ENCODE measurements at regions not wholly inside any gene's neighbourhood (a gene's known extent, or its start where the extent isn't known, plus 50 kb on each side); places are given as distances from the start of the nearest gene placed in this dataset.

DNA sequence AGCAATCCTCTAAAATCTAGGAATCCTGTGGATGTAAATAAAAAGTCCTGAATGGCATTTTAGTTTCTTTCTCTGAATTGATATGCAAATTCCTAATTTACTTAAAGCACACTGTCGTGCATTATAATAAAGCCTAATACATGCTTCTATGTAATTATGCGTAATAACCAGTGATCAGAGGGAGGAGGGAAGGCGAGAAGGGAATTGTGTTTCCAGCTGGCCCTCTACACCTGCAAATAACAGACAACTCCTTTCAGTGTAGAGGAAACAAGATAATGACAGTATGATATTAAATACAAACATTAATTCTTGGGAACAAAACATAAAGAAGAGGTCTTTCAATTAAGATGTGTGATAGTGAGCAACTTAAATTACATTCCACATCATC, 419.6 kb upstream of the LCORL start:
- no peak overlapping the region for H3K4me3 ChIP-seq (ENCODE audit: low read length, poor library complexity, severe bottlenecking)
- no peaks in the 10 kb centered on the region for H3K36me3 ChIP-seq (ENCODE audit: insufficient read depth, low read length)
- no peaks in the 10 kb centered on the region for H3K9me2 ChIP-seq (replicated peaks; ENCODE audit: low read depth, low read length)
- no peak for TF ChIP-seq EZH2phosphoT487 (IDR thresholded peaks at IDR 0.05; ENCODE audit: borderline replicate concordance)
- TF ChIP-seq, protein P1, sequence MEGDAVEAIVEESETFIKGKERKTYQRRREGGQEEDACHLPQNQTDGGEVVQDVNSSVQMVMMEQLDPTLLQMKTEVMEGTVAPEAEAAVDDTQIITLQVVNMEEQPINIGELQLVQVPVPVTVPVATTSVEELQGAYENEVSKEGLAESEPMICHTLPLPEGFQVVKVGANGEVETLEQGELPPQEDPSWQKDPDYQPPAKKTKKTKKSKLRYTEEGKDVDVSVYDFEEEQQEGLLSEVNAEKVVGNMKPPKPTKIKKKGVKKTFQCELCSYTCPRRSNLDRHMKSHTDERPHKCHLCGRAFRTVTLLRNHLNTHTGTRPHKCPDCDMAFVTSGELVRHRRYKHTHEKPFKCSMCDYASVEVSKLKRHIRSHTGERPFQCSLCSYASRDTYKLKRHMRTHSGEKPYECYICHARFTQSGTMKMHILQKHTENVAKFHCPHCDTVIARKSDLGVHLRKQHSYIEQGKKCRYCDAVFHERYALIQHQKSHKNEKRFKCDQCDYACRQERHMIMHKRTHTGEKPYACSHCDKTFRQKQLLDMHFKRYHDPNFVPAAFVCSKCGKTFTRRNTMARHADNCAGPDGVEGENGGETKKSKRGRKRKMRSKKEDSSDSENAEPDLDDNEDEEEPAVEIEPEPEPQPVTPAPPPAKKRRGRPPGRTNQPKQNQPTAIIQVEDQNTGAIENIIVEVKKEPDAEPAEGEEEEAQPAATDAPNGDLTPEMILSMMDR (conservative IDR thresholded peaks at IDR 0.05; ENCODE audit: low read length), result no peak
- H3K4me2 ChIP-seq (ENCODE audit: low read depth, low read length, poor library complexity, severe bottlenecking), result no peak overlapping the region
- H3K27me3 ChIP-seq (ENCODE audit: insufficient read depth, low read length, poor library complexity, severe bottlenecking), result no peaks in the 10 kb centered on the region
- H3K4me1 ChIP-seq (ENCODE audit: insufficient read depth, low read length, poor library complexity, severe bottlenecking), result no peaks in the 10 kb centered on the region
- H3K79me2 ChIP-seq (ENCODE audit: insufficient read depth, low read length), result no peaks in the 10 kb centered on the region
- no peak overlapping the region for H2AFZ ChIP-seq (ENCODE audit: low read length)
- no peaks in the 10 kb centered on the region for H3F3A ChIP-seq (ENCODE audit: low read depth)
- H4K20me1 ChIP-seq (ENCODE audit: insufficient read depth, low read length, poor library complexity, severe bottlenecking), result no peaks in the 10 kb centered on the region
- no peak overlapping the region for H3K9ac ChIP-seq (ENCODE audit: low read depth, low read length, poor library complexity, severe bottlenecking)
- H3K9me3 ChIP-seq (ENCODE audit: insufficient read depth, low read depth, low read length), result no peaks in the 10 kb centered on the region

DNA sequence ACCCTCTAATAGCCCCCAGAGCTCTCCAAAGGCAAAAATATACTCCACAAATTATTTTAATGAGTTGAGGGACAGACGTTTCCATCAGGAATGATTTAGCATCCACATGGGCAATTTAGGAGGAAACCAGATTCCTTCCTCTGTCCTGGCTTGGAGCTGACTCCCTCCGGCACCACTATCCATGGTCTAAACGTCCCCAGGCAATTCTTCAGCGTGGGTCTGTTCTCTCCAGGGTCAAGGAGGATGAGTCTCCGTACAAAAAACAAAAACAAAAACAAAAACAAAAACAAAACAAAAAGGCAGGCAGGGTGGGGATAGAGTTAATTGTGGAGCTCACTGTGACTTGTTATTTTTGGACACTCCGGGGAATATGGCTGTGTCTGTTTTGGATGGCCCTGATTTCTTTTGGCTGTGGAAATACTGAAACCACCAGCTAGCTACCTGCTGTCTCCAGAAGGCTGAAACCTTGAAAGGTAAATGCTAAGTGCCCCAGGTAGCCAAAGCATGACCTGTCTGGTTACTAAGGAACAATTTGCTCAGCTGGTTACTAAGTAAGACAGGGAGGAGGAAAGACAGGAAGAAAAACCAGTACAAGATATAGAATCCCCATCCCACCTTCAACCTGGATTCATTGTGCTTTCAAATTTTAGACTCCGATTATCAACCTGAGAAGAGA, 419.1 kb upstream of the LCORL start:
- no peak overlapping the region for H3K4me2 ChIP-seq (ENCODE audit: low read depth, low read length, poor library complexity, severe bottlenecking)
- H3K9ac ChIP-seq (ENCODE audit: low read depth, low read length, poor library complexity, severe bottlenecking), result no peak overlapping the region
- no peaks in the 10 kb centered on the region for H3K27me3 ChIP-seq (ENCODE audit: insufficient read depth, low read length, poor library complexity, severe bottlenecking)
- H3K9me2 ChIP-seq (replicated peaks; ENCODE audit: low read depth, low read length), result no peaks in the 10 kb centered on the region
- no peak overlapping the region for H2AFZ ChIP-seq (ENCODE audit: low read length)
- H3F3A ChIP-seq (ENCODE audit: low read depth), result no peaks in the 10 kb centered on the region
- H3K36me3 ChIP-seq (ENCODE audit: insufficient read depth, low read length), result no peaks in the 10 kb centered on the region
- no peak overlapping the region for H3K4me3 ChIP-seq (ENCODE audit: low read length, poor library complexity, severe bottlenecking)
- TF ChIP-seq, protein P1 (conservative IDR thresholded peaks at IDR 0.05; ENCODE audit: low read length), result no peak
- no peak for TF ChIP-seq EZH2phosphoT487 (IDR thresholded peaks at IDR 0.05; ENCODE audit: borderline replicate concordance)
- H4K20me1 ChIP-seq (ENCODE audit: insufficient read depth, low read length, poor library complexity, severe bottlenecking), result no peaks in the 10 kb centered on the region
- H3K4me1 ChIP-seq (ENCODE audit: insufficient read depth, low read length, poor library complexity, severe bottlenecking), result no peaks in the 10 kb centered on the region
- no peaks in the 10 kb centered on the region for H3K79me2 ChIP-seq (ENCODE audit: insufficient read depth, low read length)
- no peaks in the 10 kb centered on the region for H3K9me3 ChIP-seq (ENCODE audit: insufficient read depth, low read depth, low read length)

DNA sequence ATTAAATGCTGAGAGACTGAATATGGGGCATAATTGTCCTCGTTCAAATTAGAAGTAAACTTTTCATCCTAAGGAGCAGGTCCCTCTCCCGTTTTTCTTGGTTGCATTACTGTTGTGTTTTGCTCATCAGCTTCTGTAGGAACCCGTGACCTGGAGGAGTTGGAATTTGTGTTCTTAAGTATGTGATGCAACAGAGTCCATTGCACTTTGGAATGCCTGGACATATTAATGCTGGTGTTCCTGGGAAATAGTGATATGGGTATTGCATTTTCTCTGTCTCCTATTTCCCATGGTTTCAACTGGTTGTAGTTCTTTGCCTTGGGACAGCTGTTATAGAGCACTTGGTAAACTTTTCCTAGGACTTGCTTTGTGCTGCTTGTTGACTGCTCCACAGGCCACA, 417.8 kb upstream of the LCORL start:
- H3K9me2 ChIP-seq (replicated peaks; ENCODE audit: low read depth, low read length), result no peaks in the 10 kb centered on the region
- no peak overlapping the region for H3K4me3 ChIP-seq (ENCODE audit: low read length, poor library complexity, severe bottlenecking)
- no peaks in the 10 kb centered on the region for H4K20me1 ChIP-seq (ENCODE audit: insufficient read depth, low read length, poor library complexity, severe bottlenecking)
- H2AFZ ChIP-seq (ENCODE audit: low read length), result no peak overlapping the region
- H3K79me2 ChIP-seq (ENCODE audit: insufficient read depth, low read length), result no peaks in the 10 kb centered on the region
- H3K4me2 ChIP-seq (ENCODE audit: low read depth, low read length, poor library complexity, severe bottlenecking), result no peak overlapping the region
- no peak overlapping the region for H3K9ac ChIP-seq (ENCODE audit: low read depth, low read length, poor library complexity, severe bottlenecking)
- no peaks in the 10 kb centered on the region for H3K27me3 ChIP-seq (ENCODE audit: insufficient read depth, low read length, poor library complexity, severe bottlenecking)
- H3K4me1 ChIP-seq (ENCODE audit: insufficient read depth, low read length, poor library complexity, severe bottlenecking), result no peaks in the 10 kb centered on the region
- TF ChIP-seq, protein P1 (conservative IDR thresholded peaks at IDR 0.05; ENCODE audit: low read length), result no peak
- TF ChIP-seq EZH2phosphoT487 (IDR thresholded peaks at IDR 0.05; ENCODE audit: borderline replicate concordance), result no peak
- no peaks in the 10 kb centered on the region for H3K36me3 ChIP-seq (ENCODE audit: insufficient read depth, low read length)
- no peaks in the 10 kb centered on the region for H3F3A ChIP-seq (ENCODE audit: low read depth)
- no peaks in the 10 kb centered on the region for H3K9me3 ChIP-seq (ENCODE audit: insufficient read depth, low read depth, low read length)

Data from Loucy (cell line).